ENCODE measurements at regions not wholly inside any gene's neighbourhood (a gene's known extent, or its start where the extent isn't known, plus 50 kb on each side); places are given as distances from the start of the nearest gene placed in this dataset.
"Not testable (repeated sequence)": the region's sequence is repeated elsewhere in the genome, so short reads cannot be mapped to it uniquely, and the experiment has no call there.

DNA sequence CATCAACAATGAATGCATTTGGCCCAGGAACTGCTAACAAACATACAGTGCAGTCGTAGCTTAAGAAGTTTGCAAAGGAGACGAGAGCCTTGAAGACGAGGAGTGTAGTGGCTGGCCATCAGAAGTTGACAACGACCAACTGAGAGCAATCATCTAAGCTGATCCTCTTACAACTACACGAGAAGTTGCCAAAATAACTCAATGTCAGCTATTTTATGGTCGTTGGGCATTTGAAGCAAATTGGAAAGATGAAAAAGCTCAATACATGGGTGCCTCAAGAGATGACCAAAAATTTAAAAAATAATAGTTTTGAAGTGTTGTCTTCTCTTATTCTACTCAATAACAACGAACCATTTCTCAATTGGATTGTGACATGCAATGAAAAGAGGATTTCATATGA lies 757.7 kb upstream of the CHD1 start:
- no peak for DNase-seq

DNA sequence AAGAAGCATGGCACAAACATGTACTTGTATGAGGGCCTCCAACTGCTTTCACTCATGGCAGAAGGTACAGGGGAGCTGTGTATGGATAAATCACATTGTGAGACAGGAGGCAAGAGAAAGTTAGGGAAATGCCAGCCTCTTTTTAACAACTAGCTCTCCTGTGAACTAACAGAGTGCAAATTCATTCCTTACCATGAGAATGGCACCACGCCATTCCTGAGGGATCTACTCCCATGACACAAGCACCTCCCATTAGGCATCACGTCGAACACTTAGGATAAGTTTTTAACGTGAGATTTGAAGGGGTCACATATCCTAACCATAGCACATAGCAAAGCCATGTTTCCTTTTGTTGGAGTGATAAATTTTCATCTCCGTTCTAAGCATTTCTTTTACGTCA lies 747.2 kb upstream of the CHD1 start:
- DNase-seq = no peak

DNA sequence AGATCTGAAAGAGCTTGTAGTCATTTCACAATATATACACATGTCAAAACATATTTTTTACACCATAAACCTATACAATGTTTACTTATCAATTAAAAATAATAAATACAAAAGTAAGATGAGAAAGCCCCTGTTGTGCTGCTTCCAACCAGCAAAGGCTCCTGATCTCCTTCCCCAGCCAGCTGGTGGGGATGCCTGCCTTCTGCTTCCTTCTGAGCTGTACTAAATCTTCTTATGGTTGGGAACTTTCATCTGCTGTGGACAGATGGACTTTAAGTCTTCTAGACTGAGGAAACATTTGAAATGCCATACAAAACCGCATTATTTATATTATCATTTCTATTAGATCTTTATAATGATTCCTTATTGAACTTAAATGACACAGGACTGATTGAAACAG lies 745.3 kb upstream of the CHD1 start:
- no peak for DNase-seq

GRCh38 chr5:99664972-99665371 lies 736.2 kb upstream of the CHD1 start:
- no peak for DNase-seq

GRCh38 chr5:99651298-99651697 lies 722.5 kb upstream of the CHD1 start:
- DNase-seq = no peak

- DNase-seq = no peak
Measured at GRCh38 chr5:99646011-99646647, 717.3 kb upstream of the CHD1 start.

DNA sequence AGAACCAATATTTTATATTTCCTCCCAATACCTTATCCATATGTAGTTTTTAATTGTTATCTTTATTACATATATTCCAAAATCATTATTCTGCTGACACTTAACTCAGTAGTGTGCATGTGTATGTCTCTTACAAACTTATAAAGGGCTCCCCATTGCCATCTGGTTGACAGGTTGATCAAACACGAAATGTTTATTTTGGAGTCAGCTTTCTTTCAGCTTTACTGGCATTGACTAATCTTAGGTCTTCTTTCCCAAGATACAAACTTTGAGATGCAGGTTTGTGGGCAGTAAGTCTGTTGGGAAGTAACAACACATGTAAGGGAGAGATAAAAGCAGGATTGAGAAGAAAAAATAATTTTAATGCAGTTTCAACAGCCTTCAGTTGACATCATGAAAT lies 716.0 kb upstream of the CHD1 start:
- DNase-seq = no peak

DNA sequence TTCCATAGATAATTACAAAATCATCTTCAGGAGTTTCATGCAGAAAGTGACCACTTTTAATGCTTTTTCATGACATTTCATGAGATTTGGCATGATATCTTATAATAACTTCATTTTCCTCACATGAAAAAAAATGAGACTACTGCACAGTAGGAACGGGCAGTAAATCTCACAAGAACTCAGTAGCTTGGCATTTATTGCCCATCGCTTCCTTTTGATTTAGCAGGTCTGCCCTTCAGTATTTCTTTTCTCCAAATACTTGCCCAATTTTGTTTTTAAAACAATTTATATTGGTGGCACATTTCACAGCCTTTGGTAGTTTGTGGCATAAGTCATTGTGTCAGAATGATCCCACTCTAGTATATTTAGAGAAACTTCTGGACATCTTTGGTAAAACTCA lies 711.8 kb upstream of the CHD1 start:
- no peak for DNase-seq

DNA sequence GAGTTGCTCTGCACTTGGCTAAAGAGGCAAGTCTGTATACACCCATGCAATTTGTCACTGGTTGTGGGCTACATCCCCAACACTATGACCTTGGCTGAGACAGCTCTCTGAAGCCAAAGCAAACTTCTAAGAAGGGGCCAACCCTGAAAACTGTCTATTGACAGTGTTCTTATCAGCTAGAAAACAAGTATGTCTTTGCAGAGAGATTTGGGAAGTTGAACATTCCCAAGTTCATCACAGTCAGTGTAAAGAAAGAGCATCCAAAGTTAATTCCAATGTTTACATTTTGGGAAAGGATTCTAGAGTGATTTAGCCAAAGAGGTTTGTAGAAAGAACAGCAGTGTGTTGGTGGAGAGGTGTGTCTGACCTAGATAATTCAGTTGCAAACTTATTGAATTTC lies 711.1 kb upstream of the CHD1 start:
- DNase-seq = no peak

DNA sequence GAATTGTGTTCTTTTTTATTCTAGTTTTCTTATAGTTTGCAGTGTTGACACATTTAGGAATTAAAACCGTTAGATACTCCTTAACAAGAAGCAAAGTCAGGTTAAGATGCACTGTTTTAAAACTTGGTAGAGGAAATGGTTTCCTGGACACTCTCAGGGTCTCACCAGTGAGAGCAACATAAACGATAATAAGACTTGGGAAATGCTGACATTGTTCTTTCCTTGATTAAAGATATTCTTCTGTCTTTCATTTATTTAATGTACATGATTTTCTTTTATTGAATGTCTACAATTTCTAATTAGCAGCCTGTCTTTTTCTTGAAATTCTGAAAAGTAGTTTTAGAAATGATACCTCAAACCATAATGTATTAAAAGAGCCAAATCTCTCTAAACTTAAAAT lies 707.9 kb upstream of the CHD1 start:
- DNase-seq = no peak

- DNase-seq = no peak
Measured at GRCh38 chr5:99621772-99622681, 693.2 kb upstream of the CHD1 start.

DNA sequence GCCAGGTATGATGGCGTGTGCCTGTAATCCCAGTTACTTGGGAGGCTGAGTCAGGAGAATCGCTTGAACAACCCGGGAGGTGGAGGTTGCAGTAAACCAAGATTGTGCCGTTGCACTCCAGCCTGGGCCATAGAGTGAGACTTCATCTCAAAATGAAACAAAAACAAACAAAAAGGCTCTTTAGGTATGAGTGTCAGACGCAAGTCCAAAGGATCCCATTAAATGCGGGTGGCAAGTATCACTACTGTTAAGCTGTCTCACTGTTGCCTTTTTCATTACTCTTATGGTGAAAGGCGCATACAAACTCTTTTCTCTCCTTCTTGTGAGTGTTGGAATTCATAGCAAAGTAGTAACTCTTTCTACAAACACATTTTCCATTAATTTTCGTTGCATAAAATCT lies 688.5 kb upstream of the CHD1 start:
- DNase-seq = no peak

DNA sequence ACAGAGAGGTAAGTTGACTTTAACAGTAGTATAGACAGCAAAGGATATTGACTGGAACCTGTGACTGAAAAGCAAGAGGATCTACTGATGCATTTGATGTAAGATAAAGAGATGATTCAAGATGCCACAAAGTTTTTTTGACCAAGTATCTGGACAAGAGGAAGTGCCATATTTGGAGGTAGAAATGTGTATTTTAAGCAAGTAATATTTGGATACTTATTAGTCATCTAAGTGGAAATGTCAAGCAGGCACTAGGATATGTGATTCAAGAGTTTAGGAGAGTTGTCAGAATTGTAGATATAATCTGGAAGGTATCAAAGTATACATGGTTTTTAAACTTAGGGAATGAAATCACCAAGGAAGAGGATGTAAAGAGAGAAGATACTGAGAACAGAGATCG lies 686.1 kb upstream of the CHD1 start:
- no peak for DNase-seq

DNA sequence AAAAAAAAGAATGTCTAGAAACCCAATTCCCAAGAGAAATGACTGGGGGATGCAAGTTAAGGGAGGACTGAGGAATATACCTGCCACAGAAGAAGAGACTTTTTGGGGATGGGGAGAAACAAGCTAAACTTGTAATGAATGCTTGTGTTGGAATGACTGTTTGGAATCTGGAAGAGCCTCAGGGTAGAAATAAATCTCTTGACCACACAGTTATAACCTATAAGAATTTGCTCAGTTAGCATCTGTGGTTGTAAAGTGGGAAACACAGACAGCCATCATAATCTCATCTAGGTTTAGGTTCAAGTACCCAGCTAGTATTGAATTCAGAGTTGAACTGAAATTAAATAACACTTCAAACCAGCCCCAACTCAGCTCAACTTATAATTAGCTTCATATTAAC lies 678.3 kb upstream of the CHD1 start:
- DNase-seq = no peak

DNA sequence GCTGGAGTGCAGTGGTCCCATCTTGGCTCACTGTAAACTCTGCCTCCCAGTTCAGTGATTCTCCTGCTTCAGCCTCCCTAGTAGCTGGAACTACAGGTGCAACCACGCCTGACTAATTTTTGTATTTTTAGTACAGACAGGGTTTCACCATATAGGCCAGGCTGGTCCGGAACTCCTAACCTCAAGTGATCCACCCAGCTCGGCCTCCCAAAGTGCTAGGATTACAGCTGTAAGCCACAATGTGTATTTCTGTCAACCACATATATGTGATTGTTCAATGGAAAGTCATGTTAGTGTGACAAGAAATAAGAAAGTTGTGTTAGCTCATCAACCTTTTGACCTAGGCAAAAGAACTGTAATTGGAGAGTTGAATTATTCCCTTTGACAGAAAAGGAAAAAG lies 677.1 kb upstream of the CHD1 start:
- DNase-seq = no peak

GRCh38 chr5:99600952-99601351 lies 672.1 kb upstream of the CHD1 start:
- DNase-seq = no peak

- DNase-seq = no peak
Measured at GRCh38 chr5:99590806-99591205, 662.0 kb upstream of the CHD1 start.

DNA sequence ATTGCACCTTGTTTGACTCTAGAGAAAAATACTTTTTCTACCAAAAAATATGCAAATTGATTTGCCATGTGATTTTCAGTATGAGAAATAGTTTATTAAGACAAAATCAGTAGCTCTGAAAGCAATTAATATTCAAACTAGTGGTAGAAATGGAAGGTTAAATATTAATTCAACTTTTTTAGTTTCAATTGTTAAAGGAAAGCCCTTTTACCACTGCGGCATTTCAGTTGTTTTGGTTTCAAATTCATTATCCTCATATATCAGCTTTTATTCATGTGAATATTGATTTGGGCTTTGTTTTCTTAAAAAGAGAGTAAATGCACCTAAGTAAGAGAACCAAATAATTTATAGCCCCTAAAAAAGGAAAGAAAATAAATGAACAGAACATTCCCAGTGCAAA lies 660.6 kb upstream of the CHD1 start:
- DNase-seq = no peak

DNA sequence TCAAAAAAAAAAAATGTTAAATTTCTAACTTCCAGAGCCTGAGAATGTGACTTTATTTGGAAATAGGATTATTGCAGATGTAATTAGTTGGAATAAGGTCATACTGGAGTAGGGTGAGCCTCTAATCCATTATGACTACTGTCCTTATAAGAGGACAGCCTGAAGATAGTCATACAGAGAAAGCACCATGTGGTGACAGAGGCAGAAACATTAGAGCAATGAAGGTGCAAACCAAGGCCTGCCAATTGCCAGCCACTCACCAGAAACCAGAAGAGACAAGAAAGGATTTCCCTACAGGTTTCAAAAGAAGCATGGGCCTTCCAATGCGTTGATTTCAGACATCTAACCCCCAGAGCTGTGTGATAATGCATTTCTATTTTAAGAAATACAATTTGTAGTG lies 659.2 kb upstream of the CHD1 start:
- DNase-seq = no peak

- no peak for DNase-seq
Measured at GRCh38 chr5:99586878-99587277, 658.1 kb upstream of the CHD1 start.

DNA sequence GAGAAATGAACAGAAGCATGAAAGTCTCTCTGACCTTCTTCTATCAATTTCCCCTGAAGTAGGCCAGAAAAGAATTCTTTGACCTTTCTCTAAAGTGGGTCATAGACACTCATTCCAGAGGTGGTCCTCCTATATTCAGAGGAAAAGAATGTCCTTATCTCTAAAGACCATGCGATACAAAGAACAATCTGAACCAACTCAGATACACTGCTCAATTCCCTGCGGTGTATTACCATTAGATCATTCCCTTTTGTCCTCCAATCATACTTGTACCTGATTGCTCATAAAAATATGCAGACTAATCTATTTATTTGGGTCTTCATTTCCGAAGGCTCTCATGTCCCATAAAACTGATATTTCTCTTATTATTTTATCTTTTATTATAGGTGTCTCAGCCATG lies 652.4 kb upstream of the CHD1 start:
- not testable (repeated sequence) for DNase-seq

GRCh38 chr5:99562937-99563627 lies 634.3 kb upstream of the CHD1 start:
- not testable (repeated sequence) for DNase-seq

DNA sequence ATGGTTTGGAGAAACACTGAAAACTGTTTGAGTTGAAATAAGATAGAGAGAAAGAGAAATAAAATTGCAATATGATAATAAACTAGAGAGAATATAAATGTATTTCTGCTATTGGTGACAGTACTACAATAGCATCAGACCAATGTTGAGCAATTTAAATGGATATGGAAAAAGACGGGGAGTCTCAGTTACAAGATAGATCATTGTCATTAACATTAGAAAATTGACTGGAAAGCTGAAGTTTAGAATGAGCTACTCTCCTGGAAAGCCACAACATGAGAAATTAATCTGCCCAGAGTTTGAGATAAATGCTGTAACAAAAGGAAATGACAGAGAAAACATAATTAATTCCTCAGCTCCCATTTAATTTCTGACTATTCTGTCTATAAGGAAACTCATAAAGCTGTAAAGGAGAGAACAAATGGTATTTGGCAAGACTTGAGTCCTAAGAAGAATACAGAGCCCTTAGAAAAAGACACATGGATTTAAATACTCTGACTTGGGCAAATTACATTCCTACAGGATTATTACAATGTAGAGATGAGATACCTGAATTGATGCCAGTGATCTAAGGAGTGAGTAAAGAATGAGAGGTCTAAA lies 624.5 kb upstream of the CHD1 start:
- no peak for DNase-seq

GRCh38 chr5:99544356-99544755 lies 615.5 kb upstream of the CHD1 start:
- no peak for DNase-seq

Measured in right forelimb (tissue), 1 donor.